EH (cell line): ENCODE measurements at regions not wholly inside any gene's neighbourhood (a gene's known extent, or its start where the extent isn't known, plus 50 kb on each side); places are given as distances from the start of the nearest gene placed in this dataset.

Experiments
- DNase-seq: peaks from one replicate; pipeline ENCODE4 v3.0.0-alpha.2; 2015; ENCODE audit warnings: low read depth

GRCh38 chr9:121601194-121601593, 50.2 kb upstream of the DAB2IP start:
- peak; percentile 61 for DNase-seq
